ENCODE measurements at regions not wholly inside any gene's neighbourhood (a gene's known extent, or its start where the extent isn't known, plus 50 kb on each side); places are given as distances from the start of the nearest gene placed in this dataset.

GRCh38 chr14:104362761-104363605 is 216.6 kb upstream of the C14orf180 start:
- FAIRE-seq = no peak

GRCh38 chr14:104363891-104364760 is 215.4 kb upstream of the C14orf180 start:
- FAIRE-seq (no peak), DNase-seq (ENCODE audit: low spot score in 2 of 2) (no peak)

More at GRCh38 chr14:104362761-104363605, 216.6 kb upstream of the C14orf180 start:
- DNase-seq (ENCODE audit: low spot score in 2 of 2) = no peak

- FAIRE-seq (no peak), DNase-seq (ENCODE audit: low spot score in 2 of 2) (no peak)
Measured at GRCh38 chr14:104364830-104365229, 214.7 kb upstream of the C14orf180 start.

- no peak for DNase-seq (ENCODE audit: low spot score in 2 of 2)
- no peak for FAIRE-seq
Measured at GRCh38 chr14:104366931-104367865, 212.4 kb upstream of the C14orf180 start.

- DNase-seq (ENCODE audit: low spot score in 2 of 2) (no peak), FAIRE-seq (no peak)
Measured at GRCh38 chr14:104367866-104368750, 211.5 kb upstream of the C14orf180 start.

GRCh38 chr14:104368751-104369100 is 210.8 kb upstream of the C14orf180 start:
- DNase-seq (ENCODE audit: low spot score in 2 of 2) (no peak), FAIRE-seq (no peak)

- FAIRE-seq = no peak
Measured at GRCh38 chr14:104369208-104369607, 210.4 kb upstream of the C14orf180 start.

GRCh38 chr14:104370256-104370870 is 209.2 kb upstream of the C14orf180 start:
- FAIRE-seq (no peak), DNase-seq (ENCODE audit: low spot score in 2 of 2) (peak in 1 of 2 donors; percentile 65)

More at GRCh38 chr14:104369208-104369607, 210.4 kb upstream of the C14orf180 start:
- DNase-seq (ENCODE audit: low spot score in 2 of 2) = no peak

GRCh38 chr14:104371031-104371430 is 208.5 kb upstream of the C14orf180 start:
- DNase-seq (ENCODE audit: low spot score in 2 of 2) (no peak), FAIRE-seq (no peak)

GRCh38 chr14:104371917-104372316 is 207.6 kb upstream of the C14orf180 start:
- DNase-seq (ENCODE audit: low spot score in 2 of 2) (no peak), FAIRE-seq (no peak)

- no peak for FAIRE-seq
- DNase-seq (ENCODE audit: low spot score in 2 of 2) = no peak
Measured at GRCh38 chr14:104372390-104373054, 207.0 kb upstream of the C14orf180 start.

GRCh38 chr14:104373055-104373854 is 206.3 kb upstream of the C14orf180 start:
- FAIRE-seq (no peak), DNase-seq (ENCODE audit: low spot score in 2 of 2) (no peak)

GRCh38 chr14:104373855-104374717 is 205.5 kb upstream of the C14orf180 start:
- FAIRE-seq (no peak), DNase-seq (ENCODE audit: low spot score in 2 of 2) (no peak)

- no peak for DNase-seq (ENCODE audit: low spot score in 2 of 2)
- FAIRE-seq = no peak
Measured at GRCh38 chr14:104374718-104375080, 204.9 kb upstream of the C14orf180 start.

- FAIRE-seq = no peak
- no peak for DNase-seq (ENCODE audit: low spot score in 2 of 2)
Measured at GRCh38 chr14:104375551-104376201, 203.9 kb upstream of the C14orf180 start.

Data from frontal cortex (tissue), 3 donors.